ENCODE measurements at regions not wholly inside any gene's neighbourhood (a gene's known extent, or its start where the extent isn't known, plus 50 kb on each side); places are given as distances from the start of the nearest gene placed in this dataset.
"Not testable (repeated sequence)": the region's sequence is repeated elsewhere in the genome, so short reads cannot be mapped to it uniquely, and the experiment has no call there.

DNA sequence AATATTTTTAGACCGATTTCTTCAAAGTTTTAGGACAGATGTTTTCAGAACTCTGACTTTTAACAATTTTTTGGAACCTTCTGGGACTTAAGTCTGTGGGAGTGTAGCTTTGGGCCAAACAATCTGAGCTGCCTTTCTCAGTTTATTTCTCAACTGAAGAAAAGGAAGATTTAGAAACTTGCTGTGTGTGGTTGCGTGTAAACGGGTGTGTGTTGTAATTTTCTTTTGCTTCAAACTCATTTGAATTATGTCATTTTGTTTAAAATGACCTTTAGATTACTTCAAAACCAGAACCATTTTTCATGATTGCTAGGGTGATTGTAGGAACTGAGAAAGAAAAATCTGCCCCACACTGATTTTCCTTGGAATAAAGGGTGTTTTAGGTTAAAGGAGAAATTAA is 577.7 kb upstream of the GALNTL6 start:
- ChIA-PET POLR2A (no interaction called here), CTCF (no interaction called here)
- Histone ChIP-seq H3K4me1 (no peaks in the 10 kb centered on the region), H3K9me3 (no peaks in the 10 kb centered on the region), H3K4me3 (no peak overlapping the region), H3K4me2 (no peak overlapping the region), H3K27ac (no peak overlapping the region)
- no peak for ATAC-seq
- FAIRE-seq = no peak
- DNase-seq (ENCODE audit: low read depth in 1 of 2, low spot score in 1 of 2) = no peak
- 47% methylated on average over 3 of the region's 3 CpGs for WGBS (ENCODE audit: missing lambda C conversion rate)
- TF ChIP-seq MAZ (IDR thresholded peaks at IDR 0.05; ENCODE audit: borderline replicate concordance, low read depth, low read length) (no peak), POLR2A (IDR thresholded peaks at IDR 0.05; ENCODE audit: low read length) (no peak), CBX2 (IDR thresholded peaks at IDR 0.05; ENCODE audit: borderline replicate concordance, low read depth) (no peak)
- TF ChIP-seq, protein P1, sequence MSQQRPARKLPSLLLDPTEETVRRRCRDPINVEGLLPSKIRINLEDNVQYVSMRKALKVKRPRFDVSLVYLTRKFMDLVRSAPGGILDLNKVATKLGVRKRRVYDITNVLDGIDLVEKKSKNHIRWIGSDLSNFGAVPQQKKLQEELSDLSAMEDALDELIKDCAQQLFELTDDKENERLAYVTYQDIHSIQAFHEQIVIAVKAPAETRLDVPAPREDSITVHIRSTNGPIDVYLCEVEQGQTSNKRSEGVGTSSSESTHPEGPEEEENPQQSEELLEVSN (IDR thresholded peaks at IDR 0.05; ENCODE audit: borderline replicate concordance, low read depth) = no peak
- TF ChIP-seq, protein P2, sequence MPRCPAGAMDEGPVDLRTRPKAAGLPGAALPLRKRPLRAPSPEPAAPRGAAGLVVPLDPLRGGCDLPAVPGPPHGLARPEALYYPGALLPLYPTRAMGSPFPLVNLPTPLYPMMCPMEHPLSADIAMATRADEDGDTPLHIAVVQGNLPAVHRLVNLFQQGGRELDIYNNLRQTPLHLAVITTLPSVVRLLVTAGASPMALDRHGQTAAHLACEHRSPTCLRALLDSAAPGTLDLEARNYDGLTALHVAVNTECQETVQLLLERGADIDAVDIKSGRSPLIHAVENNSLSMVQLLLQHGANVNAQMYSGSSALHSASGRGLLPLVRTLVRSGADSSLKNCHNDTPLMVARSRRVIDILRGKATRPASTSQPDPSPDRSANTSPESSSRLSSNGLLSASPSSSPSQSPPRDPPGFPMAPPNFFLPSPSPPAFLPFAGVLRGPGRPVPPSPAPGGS (IDR thresholded peaks at IDR 0.05) = no peak
- TF ChIP-seq, protein P3, sequence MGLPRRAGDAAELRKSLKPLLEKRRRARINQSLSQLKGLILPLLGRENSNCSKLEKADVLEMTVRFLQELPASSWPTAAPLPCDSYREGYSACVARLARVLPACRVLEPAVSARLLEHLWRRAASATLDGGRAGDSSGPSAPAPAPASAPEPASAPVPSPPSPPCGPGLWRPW (IDR thresholded peaks at IDR 0.05) = no peak

DNA sequence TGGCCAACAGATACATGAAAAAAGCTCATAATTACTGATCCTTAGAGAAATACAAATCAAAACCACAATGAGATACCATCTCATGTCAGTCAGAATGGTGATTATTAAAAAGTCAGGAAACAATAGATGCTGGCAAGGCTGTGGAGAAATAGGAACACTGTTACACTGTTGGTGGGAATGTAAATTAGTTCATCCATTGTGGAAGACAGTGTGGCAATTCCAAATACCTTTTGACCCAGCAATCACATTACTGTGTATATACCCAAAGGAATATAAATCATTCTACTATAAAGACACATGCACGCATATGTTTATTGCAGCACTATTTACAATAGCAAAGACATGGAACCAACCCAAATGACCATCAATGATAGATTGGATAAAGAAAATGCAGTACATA is 583.9 kb upstream of the GALNTL6 start:
- H3K9me3 ChIP-seq; H3K27ac ChIP-seq; POLR2A ChIA-PET; H3K4me1 ChIP-seq; H3K4me2 ChIP-seq; ATAC-seq; FAIRE-seq; DNase-seq (ENCODE audit: low read depth in 1 of 2, low spot score in 1 of 2); H3K4me3 ChIP-seq; CTCF ChIA-PET: not testable (repeated sequence)
- WGBS (ENCODE audit: missing lambda C conversion rate) = 92% methylated on average over 1 of the region's 1 CpG

DNA sequence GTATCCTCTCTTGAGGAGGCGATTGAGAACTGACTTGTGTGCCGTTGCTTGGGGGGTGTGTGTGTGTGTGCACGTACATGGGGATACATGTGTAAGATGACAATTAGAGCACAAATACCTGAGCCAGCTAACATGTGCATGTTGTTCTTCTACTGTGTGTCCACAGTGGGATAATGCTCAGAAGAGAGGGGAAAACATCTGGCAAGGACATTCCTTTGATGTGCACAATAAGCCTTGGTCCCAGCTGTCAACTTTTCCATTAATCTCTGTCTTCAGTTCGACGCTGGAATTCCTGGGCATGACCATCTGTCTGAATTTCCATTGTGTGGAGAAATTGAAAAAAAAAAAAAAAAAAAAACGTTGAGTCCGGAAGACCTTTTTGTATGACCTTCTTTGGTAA is 592.0 kb upstream of the GALNTL6 start:
- DNase-seq (ENCODE audit: low read depth in 1 of 2, low spot score in 1 of 2) (no peak), FAIRE-seq (no peak), ATAC-seq (no peak)
- H3K4me3 ChIP-seq = no peak overlapping the region
- ChIA-PET POLR2A (no interaction called here), CTCF (no interaction called here)
- no peak for TF ChIP-seq PHF8 (IDR thresholded peaks at IDR 0.05; ENCODE audit: borderline replicate concordance, low read depth)
- no peak for TF ChIP-seq NFE2L2 (conservative IDR thresholded peaks at IDR 0.05; ENCODE audit: low read length)
- no peak for TF ChIP-seq CHD2 (IDR thresholded peaks at IDR 0.05; ENCODE audit: low read length, partially characterized antibody)
- no peak for TF ChIP-seq KDM5A (IDR thresholded peaks at IDR 0.05)
- no peak for TF ChIP-seq HDAC2 (IDR thresholded peaks at IDR 0.05)
- TF ChIP-seq MYC (IDR thresholded peaks at IDR 0.05; ENCODE audit: borderline replicate concordance, low read length) = no peak
- TF ChIP-seq HOXA7 (CRISPR knock-in tag; IDR thresholded peaks at IDR 0.05) = no peak
- TF ChIP-seq KDM1A (IDR thresholded peaks at IDR 0.05; ENCODE audit: low read depth) = no peak
- 15% methylated on average over 7 of the region's 7 CpGs for WGBS (ENCODE audit: missing lambda C conversion rate)
- no peak overlapping the region for H3K27ac ChIP-seq
- no peaks in the 10 kb centered on the region for H3K4me1 ChIP-seq
- no peak overlapping the region for H3K4me2 ChIP-seq
- no peaks in the 10 kb centered on the region for H3K9me3 ChIP-seq

DNA sequence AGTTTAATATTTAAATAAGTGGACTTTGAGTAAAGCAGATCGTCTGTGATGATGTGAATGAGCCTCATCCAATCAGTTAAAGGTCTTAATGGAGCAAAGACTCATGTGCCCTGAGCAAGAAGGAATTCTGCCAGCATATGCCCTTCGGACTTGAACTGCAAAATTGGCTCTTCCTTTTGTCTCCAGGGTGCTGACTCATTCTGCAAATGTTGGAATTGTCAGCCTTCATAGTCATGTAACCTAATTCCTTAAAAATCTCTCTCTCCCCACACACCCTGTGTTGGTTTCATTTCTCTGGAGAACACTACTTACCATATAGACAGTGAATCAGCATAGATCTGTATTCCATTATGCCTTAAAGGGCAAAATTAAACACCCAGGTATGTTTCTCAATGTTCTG is 609.8 kb upstream of the GALNTL6 start:
- DNase-seq (ENCODE audit: low read depth in 1 of 2, low spot score in 1 of 2) = peak in 1 of 2 experiments; percentile 78
- peak; percentile 43 to 98; a peak in 4 of 6 replicates for ATAC-seq
- peak overlapping the region; percentile 53 for H3K4me2 ChIP-seq
- H3K4me3 ChIP-seq = no peak overlapping the region
- ChIA-PET CTCF (no interaction called here), POLR2A (no interaction called here)
- no peak for FAIRE-seq
- peak overlapping the region; percentile 49 to 60; a peak in 4 of 6 replicates for H3K27ac ChIP-seq
- peaks cover 13% of the 10 kb centered on the region; the same call in 2 of the 3 replicates for H3K4me1 ChIP-seq
- no peaks in the 10 kb centered on the region for H3K9me3 ChIP-seq
- WGBS (ENCODE audit: missing lambda C conversion rate) = 8% methylated on average over 2 of the region's 2 CpGs
- TF ChIP-seq ZSCAN20 (CRISPR knock-in tag; IDR thresholded peaks at IDR 0.05) (no peak), FOSL2 (IDR thresholded peaks at IDR 0.05) (no peak), FOSL2 (CRISPR knock-in tag; IDR thresholded peaks at IDR 0.05) (peak; percentile 46), ZNF302 (CRISPR knock-in tag; IDR thresholded peaks at IDR 0.05) (no peak), RNF2 (IDR thresholded peaks at IDR 0.05; ENCODE audit: borderline replicate concordance, low read depth) (no peak), FOSB (CRISPR knock-in tag; IDR thresholded peaks at IDR 0.05) (no peak), SREBF2 (IDR thresholded peaks at IDR 0.05) (no peak), GATA3 (IDR thresholded peaks at IDR 0.05; ENCODE audit: borderline replicate concordance) (no peak), RARB (CRISPR knock-in tag; IDR thresholded peaks at IDR 0.05) (no peak), JUNB (IDR thresholded peaks at IDR 0.05) (0 out of 2 replicates have a peak, but pooled peaks have one; percentile 31), TFCP2L1 (CRISPR knock-in tag; IDR thresholded peaks at IDR 0.05) (no peak), NR3C1 (IDR thresholded peaks at IDR 0.05) (no peak), PHF8 (IDR thresholded peaks at IDR 0.05; ENCODE audit: borderline replicate concordance, low read depth) (no peak), CEBPB (IDR thresholded peaks at IDR 0.05) (no peak), NFE2L2 (conservative IDR thresholded peaks at IDR 0.05; ENCODE audit: low read length) (0 out of 2 replicates have a peak, but pooled peaks have one; percentile 11), CHD2 (IDR thresholded peaks at IDR 0.05; ENCODE audit: low read length, partially characterized antibody) (no peak), MAFK (IDR thresholded peaks at IDR 0.05; ENCODE audit: partially characterized antibody) (peak; percentile 37), ZC3H11A (IDR thresholded peaks at IDR 0.05) (no peak), CBX2 (IDR thresholded peaks at IDR 0.05; ENCODE audit: borderline replicate concordance, low read depth) (no peak), CBX8 (IDR thresholded peaks at IDR 0.05) (no peak)
- TF ChIP-seq, protein P4, sequence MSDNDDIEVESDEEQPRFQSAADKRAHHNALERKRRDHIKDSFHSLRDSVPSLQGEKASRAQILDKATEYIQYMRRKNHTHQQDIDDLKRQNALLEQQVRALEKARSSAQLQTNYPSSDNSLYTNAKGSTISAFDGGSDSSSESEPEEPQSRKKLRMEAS (IDR thresholded peaks at IDR 0.05) = no peak
- TF ChIP-seq, protein P5, sequence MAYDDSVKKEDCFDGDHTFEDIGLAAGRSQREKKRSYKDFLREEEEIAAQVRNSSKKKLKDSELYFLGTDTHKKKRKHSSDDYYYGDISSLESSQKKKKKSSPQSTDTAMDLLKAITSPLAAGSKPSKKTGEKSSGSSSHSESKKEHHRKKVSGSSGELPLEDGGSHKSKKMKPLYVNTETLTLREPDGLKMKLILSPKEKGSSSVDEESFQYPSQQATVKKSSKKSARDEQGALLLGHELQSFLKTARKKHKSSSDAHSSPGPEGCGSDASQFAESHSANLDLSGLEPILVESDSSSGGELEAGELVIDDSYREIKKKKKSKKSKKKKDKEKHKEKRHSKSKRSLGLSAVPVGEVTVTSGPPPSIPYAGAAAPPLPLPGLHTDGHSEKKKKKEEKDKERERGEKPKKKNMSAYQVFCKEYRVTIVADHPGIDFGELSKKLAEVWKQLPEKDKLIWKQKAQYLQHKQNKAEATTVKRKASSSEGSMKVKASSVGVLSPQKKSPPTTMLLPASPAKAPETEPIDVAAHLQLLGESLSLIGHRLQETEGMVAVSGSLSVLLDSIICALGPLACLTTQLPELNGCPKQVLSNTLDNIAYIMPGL (CRISPR knock-in tag; IDR thresholded peaks at IDR 0.05; ENCODE audit: borderline replicate concordance) = no peak

Data from A549 (cell line).